ENCODE measurements at regions not wholly inside any gene's neighbourhood (a gene's known extent, or its start where the extent isn't known, plus 50 kb on each side); places are given as distances from the start of the nearest gene placed in this dataset.
"Not testable (repeated sequence)": the region's sequence is repeated elsewhere in the genome, so short reads cannot be mapped to it uniquely, and the experiment has no call there.

DNA sequence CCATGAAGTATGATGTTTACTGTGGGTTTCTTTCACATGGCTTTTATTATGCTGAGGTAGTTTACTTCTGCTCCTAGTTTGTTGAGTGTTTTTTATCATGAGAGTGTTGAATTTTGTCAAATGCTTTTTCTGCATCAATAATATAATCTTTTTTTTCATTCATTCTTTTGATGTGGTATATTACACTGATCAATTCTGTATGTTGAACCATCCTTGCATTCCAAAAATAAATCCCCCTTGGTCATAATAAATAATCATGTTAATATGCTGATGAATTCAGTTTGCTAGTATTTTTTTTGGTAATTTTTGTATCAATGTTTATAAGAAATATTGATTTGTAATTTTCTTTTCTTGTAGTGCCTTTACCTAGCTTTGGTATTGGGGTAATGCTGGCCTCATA is 97.9 kb upstream of the ZNF648 start:
- H3K36me3 Mint-ChIP-seq = peaks cover 4% of the 10 kb centered on the region
- H3K9me3 Mint-ChIP-seq (ENCODE audit: low read depth) = peaks cover 6% of the 10 kb centered on the region
- DNase-seq (no peak), ATAC-seq (no peak)
- CTCF ChIA-PET = no interaction called here
- peaks cover 3% of the 10 kb centered on the region for H3K27me3 Mint-ChIP-seq
- H3K27ac Mint-ChIP-seq = no peak overlapping the region
- H3K4me3 Mint-ChIP-seq = no peak overlapping the region
- no peaks in the 10 kb centered on the region for H3K4me1 Mint-ChIP-seq

DNA sequence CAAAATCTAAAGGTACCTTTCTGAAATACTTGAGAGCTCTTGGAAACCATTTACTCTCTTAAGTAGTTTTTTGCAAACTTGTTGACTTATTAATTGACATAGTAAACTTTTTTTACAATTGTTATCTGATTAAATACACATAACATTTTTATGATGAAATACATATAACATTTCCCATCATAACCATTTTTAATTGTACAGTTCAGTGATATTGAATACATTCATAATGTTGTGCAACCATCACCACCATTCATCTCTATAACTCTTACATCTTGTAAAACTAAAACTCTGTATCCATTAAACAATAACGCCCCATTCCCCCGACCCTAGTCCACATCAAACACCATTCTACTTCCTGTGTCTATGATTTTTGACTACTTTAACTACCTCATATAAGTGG is 95.7 kb upstream of the ZNF648 start:
- H3K9me3 Mint-ChIP-seq (ENCODE audit: low read depth) = peaks cover 6% of the 10 kb centered on the region
- no peak overlapping the region for H3K27ac Mint-ChIP-seq
- DNase-seq (no peak), ATAC-seq (no peak)
- peaks cover 6% of the 10 kb centered on the region for H3K36me3 Mint-ChIP-seq
- CTCF ChIA-PET = no interaction called here
- H3K27me3 Mint-ChIP-seq = peaks cover 3% of the 10 kb centered on the region
- peaks cover 7% of the 10 kb centered on the region for H3K4me1 Mint-ChIP-seq
- no peak overlapping the region for H3K4me3 Mint-ChIP-seq

DNA sequence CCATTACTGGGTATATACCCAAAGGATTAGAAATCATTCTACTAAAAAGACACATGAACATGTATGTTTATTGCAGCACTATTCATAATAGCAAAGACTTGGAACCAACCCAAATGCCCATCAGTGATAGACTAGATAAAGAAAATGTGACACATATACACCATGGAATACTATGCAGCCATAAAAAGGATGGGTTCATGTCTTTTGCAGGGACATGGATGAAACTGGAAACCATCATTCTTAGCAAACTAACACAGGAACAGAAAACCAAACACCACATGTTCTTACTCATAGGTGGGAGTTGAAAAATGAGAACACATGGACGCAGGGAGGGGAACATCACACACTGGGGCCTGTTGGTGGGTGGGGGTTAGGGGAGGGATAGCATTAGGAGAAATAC is 92.9 kb upstream of the ZNF648 start:
- H3K4me3 Mint-ChIP-seq; ATAC-seq; H3K9me3 Mint-ChIP-seq (ENCODE audit: low read depth); H3K36me3 Mint-ChIP-seq; H3K27ac Mint-ChIP-seq; H3K27me3 Mint-ChIP-seq; CTCF ChIA-PET; DNase-seq: not testable (repeated sequence)
- peaks cover 15% of the 10 kb centered on the region for H3K4me1 Mint-ChIP-seq

DNA sequence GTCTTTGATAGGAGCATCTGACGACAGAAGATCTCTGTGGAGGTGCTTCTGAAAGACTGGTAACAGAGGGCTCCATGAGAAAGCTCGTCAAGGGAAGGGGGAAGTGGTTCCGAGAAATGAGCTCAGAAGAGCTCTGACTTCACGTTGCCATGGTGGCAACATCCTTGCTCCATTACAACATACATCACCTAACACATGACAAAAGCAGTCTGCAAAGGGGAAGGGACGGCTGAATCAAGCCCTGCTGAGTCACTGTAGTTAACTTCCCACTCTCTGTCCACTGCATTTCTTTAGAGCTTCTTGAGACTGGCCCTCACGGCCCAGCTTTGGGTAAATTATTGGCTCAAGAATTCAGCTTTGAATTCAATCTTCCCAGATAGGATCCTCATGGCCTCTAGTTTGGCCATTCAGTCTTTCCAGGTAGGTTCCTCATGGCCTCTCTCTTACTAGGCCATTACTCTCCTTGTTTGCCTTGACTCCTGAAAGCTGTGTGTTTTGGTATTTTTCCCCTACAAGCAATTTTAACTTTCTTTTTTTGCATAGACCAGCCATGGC is 88.0 kb upstream of the ZNF648 start:
- Mint-ChIP-seq H3K27me3 (no peaks in the 10 kb centered on the region), H3K9me3 (ENCODE audit: low read depth) (no peaks in the 10 kb centered on the region)
- peak; percentile 61 for DNase-seq

DNA sequence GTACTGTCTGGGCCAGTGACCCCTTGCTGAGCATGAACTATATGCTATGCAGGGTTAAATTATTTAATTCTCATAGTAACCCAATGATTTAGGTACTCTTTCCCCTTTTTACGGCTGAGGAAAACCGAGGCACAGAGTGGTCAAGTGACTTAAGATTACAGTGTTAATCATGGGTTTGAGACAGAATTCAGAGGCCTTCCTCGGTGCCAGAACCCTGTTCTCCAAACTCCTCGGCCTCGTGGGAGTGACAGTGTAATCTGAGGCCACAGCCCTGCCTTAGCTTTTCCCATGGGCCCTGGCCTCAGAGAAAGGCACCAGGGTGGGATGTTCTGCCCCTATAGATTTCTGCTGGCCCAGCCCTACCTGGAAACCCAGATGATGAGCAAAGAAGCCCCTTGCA is 86.4 kb upstream of the ZNF648 start:
- Mint-ChIP-seq H3K4me1 (peaks cover 35% of the 10 kb centered on the region), H3K9me3 (ENCODE audit: low read depth) (no peaks in the 10 kb centered on the region), H3K36me3 (no peaks in the 10 kb centered on the region), H3K4me3 (no peak overlapping the region), H3K27me3 (no peaks in the 10 kb centered on the region), H3K27ac (no peak overlapping the region)
- CTCF ChIA-PET = interaction anchor here (1.7 to 5.5 kb wide), 4 partner anchors 63 to 248 kb away, joined by 3 to 38 read pairs (median 10); no protein-coding TSS in a partner anchor
- DNase-seq (no peak), ATAC-seq (no peak)

More for the DNA sequence above, 88.0 kb upstream of the ZNF648 start:
- H3K36me3 Mint-ChIP-seq = peaks cover 2% of the 10 kb centered on the region
- peak overlapping the region; percentile 39 for H3K27ac Mint-ChIP-seq
- peak; percentile 87 for ATAC-seq
- H3K4me3 Mint-ChIP-seq = no peak overlapping the region
- H3K4me1 Mint-ChIP-seq = peaks cover 35% of the 10 kb centered on the region
- CTCF ChIA-PET = interaction anchor here (0.8 to 3.4 kb wide), 4 partner anchors 65 to 247 kb away, joined by 3 to 14 read pairs (median 4); no protein-coding TSS in a partner anchor

DNA sequence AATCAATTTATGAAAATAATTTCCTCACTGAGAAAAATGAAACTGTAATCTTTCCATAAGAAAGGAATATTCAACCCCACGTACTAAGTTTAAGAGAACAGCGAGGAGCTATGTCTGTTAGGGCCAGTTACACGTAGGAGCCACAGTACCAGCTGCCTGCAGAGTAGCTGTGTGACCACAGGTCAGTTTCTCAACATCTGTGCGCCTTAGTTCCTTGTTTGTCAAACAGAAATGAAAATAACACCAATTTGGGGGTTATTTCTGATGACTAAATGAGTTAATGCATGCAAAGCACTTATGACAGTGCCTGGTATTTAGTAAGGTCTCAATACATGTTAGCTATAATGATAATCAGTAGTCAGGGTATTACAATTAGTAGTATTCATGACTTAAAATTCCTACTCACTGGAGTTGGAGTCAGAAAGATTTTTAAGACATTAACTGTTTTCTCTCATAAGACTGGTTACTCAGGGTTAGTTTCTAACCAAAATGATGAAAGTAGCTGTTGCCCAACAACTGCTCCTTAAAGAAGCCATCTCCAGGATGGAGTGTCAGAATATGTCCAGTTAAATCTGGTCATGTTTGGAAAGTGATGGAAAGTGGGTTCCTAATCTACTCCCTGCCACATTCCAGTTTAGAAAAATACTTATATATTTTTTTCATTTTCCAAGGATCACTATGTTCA is 85.8 kb upstream of the ZNF648 start:
- no peaks in the 10 kb centered on the region for H3K9me3 Mint-ChIP-seq (ENCODE audit: low read depth)
- ATAC-seq (no peak), DNase-seq (no peak)
- peaks cover 35% of the 10 kb centered on the region for H3K4me1 Mint-ChIP-seq
- no peak overlapping the region for H3K27ac Mint-ChIP-seq
- no peaks in the 10 kb centered on the region for H3K36me3 Mint-ChIP-seq
- CTCF ChIA-PET = interaction anchor here (0.7 to 5.5 kb wide), 3 partner anchors 12 to 249 kb away, joined by 3 to 38 read pairs (median 14); no protein-coding TSS in a partner anchor
- no peak overlapping the region for H3K4me3 Mint-ChIP-seq
- H3K27me3 Mint-ChIP-seq = no peaks in the 10 kb centered on the region

DNA sequence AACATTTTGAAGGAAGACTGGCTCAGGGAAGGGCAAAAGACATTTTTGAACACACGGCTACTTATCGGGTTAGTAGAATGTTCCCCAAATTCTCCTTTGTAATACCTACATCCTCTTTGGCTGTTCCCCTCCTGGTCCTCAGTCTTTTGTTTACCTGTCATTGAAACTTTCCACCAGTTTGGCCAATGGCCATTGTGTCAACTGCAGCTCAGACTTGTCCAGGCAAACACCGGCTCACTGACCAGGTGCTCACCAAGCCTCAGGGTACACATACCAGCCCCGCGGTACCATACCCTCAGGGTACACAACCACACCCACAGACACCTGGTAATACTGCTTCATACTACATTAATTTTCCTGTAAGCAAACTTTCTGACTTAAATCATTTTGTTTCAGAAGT is 84.8 kb upstream of the ZNF648 start:
- no peak for DNase-seq
- H3K4me3 Mint-ChIP-seq = no peak overlapping the region
- no peak overlapping the region for H3K27ac Mint-ChIP-seq
- no peak for ATAC-seq
- H3K4me1 Mint-ChIP-seq = peaks cover 35% of the 10 kb centered on the region
- CTCF ChIA-PET = interaction anchor here (0.7 to 6.7 kb wide), 7 partner anchors 10 to 248 kb away, joined by 3 to 179 read pairs (median 4); partner anchors contain the start of gene GLUL
- H3K27me3 Mint-ChIP-seq = peaks cover 4% of the 10 kb centered on the region
- H3K9me3 Mint-ChIP-seq (ENCODE audit: low read depth) = no peaks in the 10 kb centered on the region
- H3K36me3 Mint-ChIP-seq = no peaks in the 10 kb centered on the region

DNA sequence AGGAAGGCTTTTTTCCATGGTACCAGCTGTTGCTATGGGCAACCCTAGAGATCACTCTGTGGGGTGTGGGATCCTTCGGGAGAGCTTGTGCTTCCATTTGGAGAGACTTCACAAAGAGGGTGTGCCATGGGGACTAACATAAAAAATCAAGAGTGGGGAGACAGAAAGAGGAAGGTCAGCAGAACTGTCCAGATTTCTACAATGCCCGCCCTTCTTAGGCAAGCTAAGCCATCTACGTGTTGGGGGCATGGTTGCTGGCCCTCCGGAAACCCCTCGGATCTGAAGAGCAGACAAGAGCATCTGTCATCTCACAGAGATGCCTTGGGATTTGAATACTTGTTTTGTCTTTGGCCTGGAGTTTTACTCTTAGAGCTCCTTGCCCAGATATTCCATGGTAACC is 83.9 kb upstream of the ZNF648 start:
- Mint-ChIP-seq H3K27ac (no peak overlapping the region), H3K4me1 (peaks cover 35% of the 10 kb centered on the region), H3K27me3 (peaks cover 10% of the 10 kb centered on the region), H3K9me3 (ENCODE audit: low read depth) (no peaks in the 10 kb centered on the region), H3K36me3 (no peaks in the 10 kb centered on the region), H3K4me3 (no peak overlapping the region)
- ATAC-seq (no peak), DNase-seq (no peak)
- CTCF ChIA-PET = interaction anchor here (0.7 to 6.7 kb wide), 10 partner anchors 9 to 249 kb away, joined by 3 to 179 read pairs (median 4); partner anchors contain the start of gene GLUL

DNA sequence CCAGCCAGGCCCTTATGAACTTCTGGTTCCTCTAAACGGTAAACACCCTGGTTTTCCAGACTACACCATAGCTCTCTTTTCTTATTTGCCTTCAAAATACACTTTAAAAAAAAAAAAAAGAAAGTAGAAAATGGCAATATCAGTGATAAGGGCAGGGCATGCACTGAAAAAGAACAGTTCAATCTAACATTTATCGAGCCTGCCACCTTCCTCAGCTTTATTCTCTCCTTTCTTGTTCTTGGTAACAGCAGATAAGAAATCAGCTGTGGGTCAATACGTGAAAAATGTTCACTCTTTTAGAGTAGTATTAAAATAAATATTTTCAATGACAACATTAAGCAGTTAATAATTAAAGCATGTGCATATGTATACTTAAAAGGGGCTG is 83.1 kb upstream of the ZNF648 start:
- peaks cover 10% of the 10 kb centered on the region for H3K27me3 Mint-ChIP-seq
- no peaks in the 10 kb centered on the region for H3K36me3 Mint-ChIP-seq
- H3K27ac Mint-ChIP-seq = no peak overlapping the region
- DNase-seq (no peak), ATAC-seq (no peak)
- H3K4me3 Mint-ChIP-seq = no peak overlapping the region
- CTCF ChIA-PET = interaction anchor here (0.9 to 6.7 kb wide), 9 partner anchors 39 to 250 kb away, joined by 3 to 179 read pairs (median 12); partner anchors contain the start of gene GLUL
- H3K4me1 Mint-ChIP-seq = peaks cover 30% of the 10 kb centered on the region
- H3K9me3 Mint-ChIP-seq (ENCODE audit: low read depth) = no peaks in the 10 kb centered on the region

DNA sequence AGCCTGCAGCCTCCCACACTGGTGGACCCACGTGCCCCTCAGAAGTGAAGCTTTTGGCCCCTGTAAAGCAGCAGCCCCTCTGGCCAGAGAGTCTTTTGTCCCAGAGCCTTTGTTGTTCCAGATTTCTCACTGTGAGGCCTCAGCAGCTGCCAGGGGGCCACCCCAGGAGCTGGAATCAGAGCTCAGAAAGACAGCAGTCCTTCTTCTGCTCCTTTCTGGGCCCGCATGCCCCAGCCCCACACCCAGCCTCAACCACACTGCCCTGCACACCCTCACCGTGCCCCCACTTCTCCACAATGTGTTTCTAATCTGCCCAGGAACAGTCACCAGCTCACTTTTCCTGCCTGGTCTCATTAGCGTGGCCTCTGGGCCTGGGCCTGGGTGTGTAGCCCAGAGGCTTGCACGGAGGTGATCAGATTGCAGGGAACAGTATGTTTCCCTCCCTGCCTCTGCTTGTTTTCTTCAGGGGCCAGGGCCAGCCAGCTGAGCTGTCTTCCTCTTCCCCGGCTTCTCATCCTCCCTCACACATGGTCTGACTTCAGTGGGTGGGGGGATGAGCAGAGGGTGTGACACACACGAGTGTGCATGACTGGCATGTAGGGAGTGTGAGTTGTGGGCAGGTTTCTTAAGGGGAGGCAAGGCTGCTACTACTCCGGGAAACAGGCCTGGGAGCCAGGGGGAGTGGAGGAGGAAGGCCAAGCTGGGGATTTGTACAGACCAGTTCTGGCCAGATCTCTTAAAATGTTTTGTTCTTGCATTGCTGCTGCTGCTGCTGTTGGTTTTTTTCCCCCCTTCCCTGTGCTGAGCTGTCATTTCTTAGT is 82.5 kb upstream of the ZNF648 start:
- peaks cover 10% of the 10 kb centered on the region for H3K27me3 Mint-ChIP-seq
- H3K4me3 Mint-ChIP-seq = no peak overlapping the region
- DNase-seq (no peak), ATAC-seq (no peak)
- H3K9me3 Mint-ChIP-seq (ENCODE audit: low read depth) = no peaks in the 10 kb centered on the region
- H3K27ac Mint-ChIP-seq = no peak overlapping the region
- H3K4me1 Mint-ChIP-seq = peaks cover 24% of the 10 kb centered on the region
- CTCF ChIA-PET = interaction anchor here (0.7 to 6.7 kb wide), 50 partner anchors 8 to 662 kb away, joined by 3 to 179 read pairs (median 4); partner anchors contain the start of genes GLUL, RNASEL and TEDDM1
- no peaks in the 10 kb centered on the region for H3K36me3 Mint-ChIP-seq

DNA sequence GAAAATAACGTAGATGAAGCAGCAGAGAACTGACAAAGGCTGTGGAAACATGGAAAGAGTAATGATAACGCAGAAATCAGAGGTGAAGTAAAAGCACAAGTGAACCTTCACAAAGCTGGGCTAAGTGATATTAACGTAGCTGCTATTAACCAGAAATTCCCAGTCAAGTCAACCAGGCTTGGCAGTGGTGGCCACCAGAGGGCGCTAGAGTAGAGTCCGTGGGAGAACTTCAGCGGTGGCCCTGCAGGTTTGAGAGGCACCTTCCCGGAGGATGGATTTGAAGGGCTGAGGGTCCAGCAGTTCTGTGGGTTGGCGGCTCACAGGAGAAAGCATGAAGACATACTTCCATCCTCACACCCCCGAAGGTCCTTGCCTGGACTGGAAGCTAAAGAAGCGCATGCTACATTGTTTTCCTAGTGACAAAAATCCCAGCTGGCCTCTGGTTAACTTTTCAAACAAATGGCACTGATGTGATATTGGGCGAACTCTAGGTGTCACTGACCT is 81.7 kb upstream of the ZNF648 start:
- no peak overlapping the region for H3K4me3 Mint-ChIP-seq
- H3K36me3 Mint-ChIP-seq = no peaks in the 10 kb centered on the region
- ATAC-seq (peak; percentile 76), DNase-seq (peak; percentile 88)
- peaks cover 10% of the 10 kb centered on the region for H3K27me3 Mint-ChIP-seq
- CTCF ChIA-PET = interaction anchor here (0.7 to 6.7 kb wide), 54 partner anchors 8 to 661 kb away, joined by 3 to 179 read pairs (median 4); partner anchors contain the start of genes GLUL, RNASEL and TEDDM1
- no peak overlapping the region for H3K27ac Mint-ChIP-seq
- H3K9me3 Mint-ChIP-seq (ENCODE audit: low read depth) = no peaks in the 10 kb centered on the region
- peaks cover 21% of the 10 kb centered on the region for H3K4me1 Mint-ChIP-seq

DNA sequence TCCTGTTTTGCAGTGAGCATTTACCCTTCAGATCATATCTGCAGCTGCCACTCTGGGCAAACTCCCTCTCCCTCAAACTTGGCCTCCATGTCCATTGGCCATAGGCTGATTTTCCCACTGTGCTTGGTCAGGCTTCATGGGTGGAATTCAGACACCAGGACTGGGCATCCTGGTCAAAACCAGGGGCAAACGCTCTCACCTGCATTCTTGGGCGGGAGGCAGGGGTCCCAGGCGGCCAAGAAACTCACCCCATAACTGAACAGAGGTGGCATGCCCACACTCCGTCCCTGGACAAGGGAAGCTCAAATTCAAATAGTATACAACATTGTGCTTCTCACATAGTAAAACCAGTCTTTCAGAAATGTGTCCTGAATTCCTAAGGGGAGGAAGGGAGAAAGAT is 81.1 kb upstream of the ZNF648 start:
- CTCF ChIA-PET = interaction anchor here (0.7 to 6.7 kb wide), 44 partner anchors 9 to 660 kb away, joined by 3 to 179 read pairs (median 4); partner anchors contain the start of genes GLUL, RNASEL and TEDDM1
- Mint-ChIP-seq H3K27ac (no peak overlapping the region), H3K9me3 (ENCODE audit: low read depth) (no peaks in the 10 kb centered on the region), H3K27me3 (peaks cover 10% of the 10 kb centered on the region), H3K36me3 (no peaks in the 10 kb centered on the region), H3K4me3 (no peak overlapping the region), H3K4me1 (peaks cover 21% of the 10 kb centered on the region)
- no peak for ATAC-seq
- no peak for DNase-seq

DNA sequence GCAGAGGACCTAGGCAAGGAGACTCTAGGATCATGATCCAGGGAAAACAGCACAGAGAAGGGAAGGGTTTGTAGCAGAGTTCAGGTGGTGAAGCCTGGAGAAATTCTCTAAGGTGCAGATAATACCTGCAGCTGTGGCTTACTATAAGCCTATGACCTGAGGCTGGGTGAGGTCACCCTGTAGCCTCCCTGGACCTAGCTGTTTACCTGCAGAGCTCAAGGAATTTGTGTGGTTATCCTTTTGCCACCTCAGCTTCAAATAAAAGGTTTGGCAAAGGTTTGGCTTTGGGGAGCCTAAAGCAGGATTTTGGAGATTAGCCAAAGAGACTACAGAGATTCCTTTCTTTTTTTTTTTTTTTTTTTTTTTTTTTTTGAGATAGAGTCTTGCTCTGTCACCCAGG is 79.5 kb upstream of the ZNF648 start:
- Mint-ChIP-seq H3K4me1 (peaks cover 20% of the 10 kb centered on the region), H3K27me3 (peaks cover 15% of the 10 kb centered on the region), H3K4me3 (no peak overlapping the region), H3K36me3 (no peaks in the 10 kb centered on the region), H3K9me3 (ENCODE audit: low read depth) (no peaks in the 10 kb centered on the region), H3K27ac (no peak overlapping the region)
- ATAC-seq (no peak), DNase-seq (no peak)
- CTCF ChIA-PET = interaction anchor here (0.9 to 6.7 kb wide), 3 partner anchors 57 to 253 kb away, joined by 3 to 179 read pairs (median 7); partner anchors contain the start of gene GLUL
